SK-N-SH treated with all-trans-retinoic acid at 6 μM for 48 hours (cell line): ENCODE measurements at regions not wholly inside any gene's neighbourhood (a gene's known extent, or its start where the extent isn't known, plus 50 kb on each side); places are given as distances from the start of the nearest gene placed in this dataset.

Experiments used
- ATAC-seq: fragments of 200-7000 bp; cut with Tn5 transposase; 3 replicates; pipeline ENCODE4 v1.9.1; 2020; ENCODE audit warnings: mild to moderate bottlenecking, moderate library complexity
- ARNTL ChIP-seq: fragments of 450-650 bp; formaldehyde crosslinking; IDR thresholded peaks from 2 replicates; pipeline ENCODE4 v1.5.0; 2020; ENCODE audit warnings: low read depth, mild to moderate bottlenecking, moderate library complexity, borderline replicate concordance
- BACH2 ChIP-seq: fragments of 250-450 bp; sonication (Bioruptor Pico); IDR thresholded peaks from 2 replicates; pipeline ENCODE4 v1.9.0; 2021; ENCODE audit warnings: mild to moderate bottlenecking, borderline replicate concordance
- CSRNP3 ChIP-seq: fragments of 250-450 bp; sonication (Bioruptor Pico); IDR thresholded peaks from 2 replicates; pipeline ENCODE4 v1.5.1; 2021; ENCODE audit warnings: mild to moderate bottlenecking, moderate library complexity
- ESRRG ChIP-seq: fragments of 250-450 bp; sonication (Bioruptor Pico); IDR thresholded peaks from 2 replicates; pipeline ENCODE4 v1.6.1; 2021; ENCODE audit warnings: mild to moderate bottlenecking
- GLIS3 ChIP-seq: fragments of 250-450 bp; sonication (Bioruptor Pico); IDR thresholded peaks from 2 replicates; pipeline ENCODE4 v1.5.0; 2020; ENCODE audit warnings: mild to moderate bottlenecking, moderate library complexity
- ISL1 ChIP-seq: fragments of 250-450 bp; sonication (Bioruptor Pico); IDR thresholded peaks from 2 replicates; pipeline ENCODE4 v2.1.2; 2022; ENCODE audit warnings: mild to moderate bottlenecking, moderate library complexity
- OSR1 ChIP-seq: fragments of 250-450 bp; sonication (Bioruptor Pico); IDR thresholded peaks from 2 replicates; pipeline ENCODE4 v1.8.0; 2022; ENCODE audit warnings: moderate library complexity, mild to moderate bottlenecking, inconsistent platforms
- PATZ1 ChIP-seq: fragments of 250-450 bp; sonication (Bioruptor Pico); IDR thresholded peaks from 2 replicates; pipeline ENCODE4 v1.8.0; 2020; ENCODE audit warnings: mild to moderate bottlenecking, moderate library complexity, borderline replicate concordance
- POU6F1 ChIP-seq: fragments of 250-450 bp; sonication (Bioruptor Pico); IDR thresholded peaks from 2 replicates; pipeline ENCODE4 v1.8.0; 2021; ENCODE audit warnings: low read depth, mild to moderate bottlenecking, moderate library complexity, borderline replicate concordance
- PPARA ChIP-seq: fragments of 250-450 bp; sonication (Bioruptor Pico); IDR thresholded peaks from 2 replicates; pipeline ENCODE4 v1.5.0; 2020; ENCODE audit warnings: mild to moderate bottlenecking, borderline replicate concordance
- RARB ChIP-seq: fragments of 250-450 bp; sonication (Bioruptor Pico); IDR thresholded peaks from 2 replicates; pipeline ENCODE4 v1.8.0; 2021; ENCODE audit warnings: mild to moderate bottlenecking, moderate library complexity
- SNAI2 ChIP-seq: fragments of 250-450 bp; sonication (Bioruptor Pico); IDR thresholded peaks from 2 replicates; pipeline ENCODE4 v1.5.0; 2020; ENCODE audit warnings: mild to moderate bottlenecking, moderate library complexity
- TCF4 ChIP-seq: fragments of 250-450 bp; sonication (Bioruptor Pico); IDR thresholded peaks from 2 replicates; pipeline ENCODE4 v1.8.0; 2021; ENCODE audit warnings: mild to moderate bottlenecking, moderate library complexity, borderline replicate concordance
- TOX ChIP-seq: fragments of 250-450 bp; sonication (Bioruptor Pico); IDR thresholded peaks from 2 replicates; pipeline ENCODE4 v1.8.0; 2021; ENCODE audit warnings: mild to moderate bottlenecking, moderate library complexity, borderline replicate concordance
- TSHZ2 ChIP-seq: fragments of 250-450 bp; sonication (Bioruptor Pico); IDR thresholded peaks from 2 replicates; pipeline ENCODE4 v1.5.0; 2020; ENCODE audit warnings: mild to moderate bottlenecking, moderate library complexity
- ZC3H10 ChIP-seq: fragments of 250-450 bp; sonication (Bioruptor Pico); IDR thresholded peaks from 2 replicates; pipeline ENCODE4 v1.5.1; 2021; ENCODE audit warnings: mild to moderate bottlenecking, moderate library complexity
- ZFP30 ChIP-seq: fragments of 450-650 bp; formaldehyde crosslinking; IDR thresholded peaks from 2 replicates; pipeline ENCODE4 v1.5.0; 2022; ENCODE audit warnings: mild to moderate bottlenecking, moderate library complexity
- ZNF565 ChIP-seq: fragments of 450-650 bp; formaldehyde crosslinking; conservative IDR thresholded peaks from 2 replicates; pipeline ENCODE4 v1.5.0; 2020; ENCODE audit warnings: low read depth, mild to moderate bottlenecking, moderate library complexity
- ZNF70 ChIP-seq: fragments of 450-650 bp; formaldehyde crosslinking; IDR thresholded peaks from 2 replicates; pipeline ENCODE4 v1.5.0; 2020; ENCODE audit warnings: mild to moderate bottlenecking, moderate library complexity
- ZNF8 ChIP-seq: fragments of 450-650 bp; formaldehyde crosslinking; IDR thresholded peaks from 2 replicates; pipeline ENCODE4 v1.5.0; 2020; ENCODE audit warnings: mild to moderate bottlenecking, moderate library complexity
- TF ChIP-seq, protein P1 (sequence below): fragments of 250-450 bp; sonication (Bioruptor Pico); IDR thresholded peaks from 2 replicates; pipeline ENCODE4 v1.5.1; 2020; ENCODE audit warnings: low read depth, mild to moderate bottlenecking, moderate library complexity

DNA sequence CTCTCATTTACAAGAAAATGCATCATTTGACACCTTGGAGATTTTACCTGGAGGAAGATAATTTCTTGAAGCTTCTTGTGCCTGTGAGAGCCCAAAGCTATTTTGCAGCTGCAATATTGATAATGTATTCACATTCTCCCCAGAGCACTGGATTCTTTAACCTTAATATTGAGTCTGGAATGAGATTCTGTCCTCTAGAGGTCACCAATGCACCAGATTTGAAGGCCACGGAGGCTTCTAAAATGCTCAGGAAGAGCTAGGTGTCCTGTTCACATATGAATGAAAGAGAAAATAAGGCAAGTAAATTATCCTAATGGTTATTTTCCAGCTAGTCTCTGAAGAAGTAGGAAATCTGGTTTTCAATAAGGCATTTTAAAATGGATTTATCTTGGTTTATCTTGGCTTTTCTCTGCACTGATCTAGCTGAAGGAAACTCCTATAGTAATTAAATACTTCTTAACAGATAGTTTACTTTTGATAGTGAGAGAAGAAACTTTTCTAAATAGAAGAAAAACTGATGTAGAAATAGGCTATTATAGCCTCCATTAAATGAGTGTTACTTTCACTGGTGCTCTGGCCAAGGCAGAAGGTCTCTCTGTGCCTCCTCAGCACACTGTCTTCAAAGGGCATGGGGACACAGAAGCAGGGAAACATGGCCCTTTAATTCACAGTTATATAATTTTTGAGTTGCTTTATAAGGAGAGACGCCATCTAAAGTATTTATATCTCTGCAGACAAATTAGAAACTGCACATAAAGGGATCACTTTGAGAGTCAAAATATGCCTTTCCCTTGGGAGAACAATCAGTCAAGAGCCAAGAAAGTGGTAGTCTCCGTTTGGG, 297.0 kb upstream of the ACTBL2 start:
- peak; percentile 94 for ATAC-seq
- no peak for TF ChIP-seq ZNF70 (CRISPR knock-in tag)
- no peak for TF ChIP-seq POU6F1 (CRISPR knock-in tag)
- TF ChIP-seq TCF4 (CRISPR knock-in tag) = no peak
- TF ChIP-seq BACH2 (CRISPR knock-in tag) = no peak
- TF ChIP-seq ISL1 (CRISPR knock-in tag) = no peak
- TF ChIP-seq, protein P1, sequence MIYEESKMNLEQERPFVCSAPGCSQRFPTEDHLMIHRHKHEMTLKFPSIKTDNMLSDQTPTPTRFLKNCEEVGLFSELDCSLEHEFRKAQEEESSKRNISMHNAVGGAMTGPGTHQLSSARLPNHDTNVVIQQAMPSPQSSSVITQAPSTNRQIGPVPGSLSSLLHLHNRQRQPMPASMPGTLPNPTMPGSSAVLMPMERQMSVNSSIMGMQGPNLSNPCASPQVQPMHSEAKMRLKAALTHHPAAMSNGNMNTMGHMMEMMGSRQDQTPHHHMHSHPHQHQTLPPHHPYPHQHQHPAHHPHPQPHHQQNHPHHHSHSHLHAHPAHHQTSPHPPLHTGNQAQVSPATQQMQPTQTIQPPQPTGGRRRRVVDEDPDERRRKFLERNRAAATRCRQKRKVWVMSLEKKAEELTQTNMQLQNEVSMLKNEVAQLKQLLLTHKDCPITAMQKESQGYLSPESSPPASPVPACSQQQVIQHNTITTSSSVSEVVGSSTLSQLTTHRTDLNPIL = no peak
- no peak for TF ChIP-seq GLIS3 (CRISPR knock-in tag)
- no peak for TF ChIP-seq ZFP30 (CRISPR knock-in tag)
- TF ChIP-seq RARB (CRISPR knock-in tag) = no peak
- TF ChIP-seq OSR1 = no peak
- TF ChIP-seq ESRRG (CRISPR knock-in tag) = no peak
- no peak for TF ChIP-seq SNAI2 (CRISPR knock-in tag)
- TF ChIP-seq TSHZ2 = no peak
- no peak for TF ChIP-seq ZC3H10 (CRISPR knock-in tag)
- no peak for TF ChIP-seq CSRNP3 (CRISPR knock-in tag)

GRCh38 chr5:57778501-57779091, 296.0 kb upstream of the ACTBL2 start:
- peak; percentile 54; the same call in 1 of the 2 replicates for TF ChIP-seq TCF4 (CRISPR knock-in tag)
- TF ChIP-seq OSR1 = no peak
- no peak for TF ChIP-seq ZNF70 (CRISPR knock-in tag)
- 0 out of 2 replicates have a peak, but pooled peaks have one; percentile 28 for TF ChIP-seq ISL1 (CRISPR knock-in tag)
- no peak for TF ChIP-seq ZNF565 (CRISPR knock-in tag)
- no peak for TF ChIP-seq SNAI2 (CRISPR knock-in tag)
- TF ChIP-seq ZNF8 (CRISPR knock-in tag) = no peak
- TF ChIP-seq ESRRG (CRISPR knock-in tag) = no peak
- no peak for TF ChIP-seq ZC3H10 (CRISPR knock-in tag)
- ATAC-seq = no peak

DNA sequence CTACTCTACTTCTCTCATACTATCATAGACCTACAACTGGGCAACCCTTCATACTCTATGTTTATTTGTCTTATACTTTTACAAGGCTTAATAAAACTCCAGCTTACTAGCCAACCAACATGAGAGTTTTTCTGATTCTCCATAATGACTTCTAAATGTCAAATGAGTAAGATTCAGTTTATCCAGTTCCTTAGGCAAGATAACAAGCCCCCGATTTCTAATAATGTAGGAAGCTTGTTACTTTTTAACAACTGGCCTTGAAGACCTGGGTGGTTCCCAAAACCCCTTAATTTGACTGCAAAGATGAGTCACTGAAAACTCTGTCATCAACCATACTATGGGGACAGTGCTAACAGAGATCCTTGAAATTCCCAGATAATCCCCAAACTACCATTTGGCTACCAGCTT, 294.6 kb upstream of the ACTBL2 start:
- no peak for ATAC-seq
- no peak for TF ChIP-seq PPARA (CRISPR knock-in tag)
- TF ChIP-seq ISL1 (CRISPR knock-in tag) = no peak
- TF ChIP-seq GLIS3 (CRISPR knock-in tag) = no peak
- no peak for TF ChIP-seq PATZ1
- no peak for TF ChIP-seq ARNTL (CRISPR knock-in tag)
- TF ChIP-seq ZNF70 (CRISPR knock-in tag) = no peak
- no peak for TF ChIP-seq RARB (CRISPR knock-in tag)
- TF ChIP-seq TOX (CRISPR knock-in tag) = no peak
- no peak for TF ChIP-seq SNAI2 (CRISPR knock-in tag)
- TF ChIP-seq ZNF8 (CRISPR knock-in tag) = no peak
- no peak for TF ChIP-seq TSHZ2
- TF ChIP-seq CSRNP3 (CRISPR knock-in tag) = no peak
